PC-9 (cell line): ENCODE measurements at regions not wholly inside any gene's neighbourhood (a gene's known extent, or its start where the extent isn't known, plus 50 kb on each side); places are given as distances from the start of the nearest gene placed in this dataset.

ENCODE experiments used
- EZH2 ChIP-seq: fragments of 200-600 bp; sonication (generic); IDR thresholded peaks from 2 replicates; pipeline ENCODE4 v1.8.0; 2017; ENCODE audit warnings: antibody characterized with exemption, low read depth
- TF ChIP-seq, protein P1 (sequence below): fragments of 200-600 bp; sonication (generic); conservative IDR thresholded peaks from 2 replicates; pipeline ENCODE4 v1.6.1; 2017; ENCODE audit warnings: mixed run types, antibody characterized with exemption, mild to moderate bottlenecking, moderate library complexity

DNA sequence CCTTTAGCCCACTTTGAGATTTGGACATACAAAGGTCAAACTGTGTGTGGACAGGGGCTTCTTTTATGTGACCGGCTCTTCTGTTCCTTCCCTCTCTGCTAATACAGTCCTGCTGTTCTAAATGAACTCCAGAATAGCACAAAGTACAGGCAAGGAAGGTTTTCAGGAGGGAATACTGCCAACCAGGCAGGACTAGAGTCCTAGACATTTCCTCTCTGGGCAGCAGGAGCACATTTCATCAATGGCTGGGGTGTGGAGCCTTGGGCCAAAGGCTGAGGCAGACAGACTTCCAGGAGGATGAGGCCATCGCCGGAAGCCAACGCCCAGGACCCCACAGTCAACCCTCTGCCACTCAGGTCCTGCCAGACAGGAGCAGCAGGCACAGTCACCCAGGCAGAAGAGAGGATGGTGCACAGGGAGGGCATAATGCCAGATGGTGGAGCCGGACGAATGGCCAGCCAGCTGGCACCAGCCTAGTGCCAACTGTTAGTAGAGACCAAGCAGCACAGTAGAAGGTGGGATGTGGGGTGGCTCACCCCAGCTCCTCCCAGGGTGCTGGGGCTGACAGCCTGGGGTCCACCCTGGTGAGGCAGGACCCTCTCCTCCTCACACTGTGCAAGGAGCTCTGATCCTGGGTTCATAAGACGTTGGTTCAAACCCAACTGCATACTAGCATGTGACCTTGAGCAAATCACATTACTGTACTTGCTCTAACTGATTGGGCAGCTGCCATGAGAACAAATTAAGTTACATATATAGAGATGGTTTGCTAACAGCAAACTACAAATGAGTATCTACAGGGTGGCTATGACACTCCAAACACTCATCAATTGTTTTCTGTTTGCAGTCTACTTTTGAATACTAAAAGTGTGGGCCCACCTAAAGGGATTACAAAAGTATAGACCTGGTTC lies 410.7 kb downstream of the SIPA1L2 start:
- TF ChIP-seq, protein P1, sequence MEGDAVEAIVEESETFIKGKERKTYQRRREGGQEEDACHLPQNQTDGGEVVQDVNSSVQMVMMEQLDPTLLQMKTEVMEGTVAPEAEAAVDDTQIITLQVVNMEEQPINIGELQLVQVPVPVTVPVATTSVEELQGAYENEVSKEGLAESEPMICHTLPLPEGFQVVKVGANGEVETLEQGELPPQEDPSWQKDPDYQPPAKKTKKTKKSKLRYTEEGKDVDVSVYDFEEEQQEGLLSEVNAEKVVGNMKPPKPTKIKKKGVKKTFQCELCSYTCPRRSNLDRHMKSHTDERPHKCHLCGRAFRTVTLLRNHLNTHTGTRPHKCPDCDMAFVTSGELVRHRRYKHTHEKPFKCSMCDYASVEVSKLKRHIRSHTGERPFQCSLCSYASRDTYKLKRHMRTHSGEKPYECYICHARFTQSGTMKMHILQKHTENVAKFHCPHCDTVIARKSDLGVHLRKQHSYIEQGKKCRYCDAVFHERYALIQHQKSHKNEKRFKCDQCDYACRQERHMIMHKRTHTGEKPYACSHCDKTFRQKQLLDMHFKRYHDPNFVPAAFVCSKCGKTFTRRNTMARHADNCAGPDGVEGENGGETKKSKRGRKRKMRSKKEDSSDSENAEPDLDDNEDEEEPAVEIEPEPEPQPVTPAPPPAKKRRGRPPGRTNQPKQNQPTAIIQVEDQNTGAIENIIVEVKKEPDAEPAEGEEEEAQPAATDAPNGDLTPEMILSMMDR, result no peak
- no peak for TF ChIP-seq EZH2
